Endodermal cell (in vitro differentiated cells): ENCODE measurements at regions not wholly inside any gene's neighbourhood (a gene's known extent, or its start where the extent isn't known, plus 50 kb on each side); places are given as distances from the start of the nearest gene placed in this dataset.

Experiments used
- DNase-seq: peaks from one replicate; pipeline ENCODE4 v3.0.0-alpha.2; 2017
- H3K27ac ChIP-seq: 2 replicates; pipeline ENCODE4 v1.5.1; 2013; ENCODE audit warnings: mild to moderate bottlenecking, low read depth, low read length, moderate library complexity
- H3K27me3 ChIP-seq: 2 replicates; pipeline ENCODE4 v1.6.1; 2013; ENCODE audit warnings: mild to moderate bottlenecking, low read length, moderate library complexity; ENCODE audit not compliant: insufficient read depth, control insufficient read depth, poor library complexity, severe bottlenecking
- H3K36me3 ChIP-seq: 2 replicates; pipeline ENCODE4 v1.7.0; 2013; ENCODE audit warnings: mild to moderate bottlenecking, low read length, moderate library complexity; ENCODE audit not compliant: control insufficient read depth, insufficient read depth
- H3K4me1 ChIP-seq: one replicate; pipeline ENCODE4 v1.7.0; 2013; ENCODE audit warnings: low read length; ENCODE audit not compliant: control insufficient read depth, insufficient read depth
- H3K4me3 ChIP-seq: 2 replicates; pipeline ENCODE4 v1.5.1; 2013; ENCODE audit warnings: mild to moderate bottlenecking, low read length, moderate library complexity
- H3K9ac ChIP-seq: 2 replicates; pipeline ENCODE4 v1.6.1; 2013; ENCODE audit warnings: mild to moderate bottlenecking, low read length, moderate library complexity; ENCODE audit not compliant: poor library complexity, severe bottlenecking; ENCODE audit errors: extremely low read depth
- H3K9me3 ChIP-seq: 2 replicates; pipeline ENCODE4 v1.6.1; 2013; ENCODE audit warnings: mild to moderate bottlenecking, low read length, moderate library complexity; ENCODE audit not compliant: control insufficient read depth
- H3K27ac Mint-ChIP-seq: 2 replicates; pipeline ENCODE4 v1.8.0; 2020; ENCODE audit warnings: mixed read lengths
- H3K27me3 Mint-ChIP-seq: 2 replicates; pipeline ENCODE4 v1.8.0; 2021; ENCODE audit warnings: mild to moderate bottlenecking, mixed read lengths; ENCODE audit not compliant: insufficient read depth
- H3K36me3 Mint-ChIP-seq: 2 replicates; pipeline ENCODE4 v1.8.0; 2020; ENCODE audit warnings: low read depth, mixed read lengths
- H3K4me1 Mint-ChIP-seq: 2 replicates; pipeline ENCODE4 v1.8.0; 2020; ENCODE audit warnings: mixed read lengths
- H3K4me3 Mint-ChIP-seq: 2 replicates; pipeline ENCODE4 v1.8.0; 2020; ENCODE audit warnings: mild to moderate bottlenecking, moderate library complexity, mixed read lengths
- H3K9me3 Mint-ChIP-seq: 2 replicates; pipeline ENCODE4 v1.8.0; 2020; ENCODE audit warnings: mild to moderate bottlenecking, mixed read lengths
- CTCF ChIP-seq: fragments of 200-600 bp; sonication (generic); conservative IDR thresholded peaks from 2 replicates; pipeline ENCODE4 v1.5.0; 2021; ENCODE audit warnings: antibody characterized with exemption, mild to moderate bottlenecking
- WGBS, 2 experiments: methylation state at CpG; one replicate each; pipeline versions ENCODE4 v1.1.5 to v1.1.7; 2013; ENCODE audit warnings: missing lambda C conversion rate in 2 of 2, mixed read lengths in 1 of 2; ENCODE audit not compliant: insufficient coverage in 1 of 2, insufficient read length in 1 of 2; 5-methylcytosine and 5-hydroxymethylcytosine counted together

GRCh38 chr3:86162521-86162920 is 828.4 kb downstream of the VGLL3 start:
- WGBS, 2 experiments: 100% methylated on average over 1 of the region's 1 CpG; no CpG with 5 or more reads in 1 of the 2 experiments
- no peaks in the 10 kb centered on the region for H3K4me1 Mint-ChIP-seq
- TF ChIP-seq CTCF: no peak
- H3K9me3 ChIP-seq: no peaks in the 10 kb centered on the region
- no peak overlapping the region for H3K27ac Mint-ChIP-seq
- no peak overlapping the region for H3K9ac ChIP-seq
- no peaks in the 10 kb centered on the region for H3K27me3 ChIP-seq
- DNase-seq: no peak
- no peaks in the 10 kb centered on the region for H3K36me3 ChIP-seq
- H3K9me3 Mint-ChIP-seq: no peaks in the 10 kb centered on the region
- no peaks in the 10 kb centered on the region for H3K27me3 Mint-ChIP-seq
- H3K36me3 Mint-ChIP-seq: no peaks in the 10 kb centered on the region
- no peak overlapping the region for H3K4me3 ChIP-seq
- no peaks in the 10 kb centered on the region for H3K4me1 ChIP-seq
- H3K4me3 Mint-ChIP-seq: no peak overlapping the region
- H3K27ac ChIP-seq: no peak overlapping the region

- no peak overlapping the region for H3K27ac Mint-ChIP-seq
- no peaks in the 10 kb centered on the region for H3K36me3 Mint-ChIP-seq
Observed at GRCh38 chr3:86161493-86161892, 829.5 kb downstream of the VGLL3 start.

GRCh38 chr3:86152620-86153019 is 838.3 kb downstream of the VGLL3 start:
- H3K4me3 Mint-ChIP-seq: no peak overlapping the region
- Histone ChIP-seq H3K4me3 (no peak overlapping the region), H3K4me1 (no peaks in the 10 kb centered on the region), H3K9ac (no peak overlapping the region), H3K36me3 (no peaks in the 10 kb centered on the region), H3K9me3 (no peaks in the 10 kb centered on the region), H3K27me3 (no peaks in the 10 kb centered on the region), H3K27ac (no peak overlapping the region)
- H3K27ac Mint-ChIP-seq: no peak overlapping the region
- no peaks in the 10 kb centered on the region for H3K27me3 Mint-ChIP-seq
- no peak for DNase-seq
- TF ChIP-seq CTCF: no peak
- no peaks in the 10 kb centered on the region for H3K4me1 Mint-ChIP-seq
- no peaks in the 10 kb centered on the region for H3K9me3 Mint-ChIP-seq
- no peaks in the 10 kb centered on the region for H3K36me3 Mint-ChIP-seq

More at GRCh38 chr3:86161493-86161892, 829.5 kb downstream of the VGLL3 start:
- no peaks in the 10 kb centered on the region for H3K27me3 ChIP-seq
- no peak for DNase-seq
- no peak overlapping the region for H3K27ac ChIP-seq
- no peak overlapping the region for H3K9ac ChIP-seq
- TF ChIP-seq CTCF: no peak
- Mint-ChIP-seq H3K4me1 (no peaks in the 10 kb centered on the region), H3K27me3 (no peaks in the 10 kb centered on the region), H3K9me3 (no peaks in the 10 kb centered on the region), H3K4me3 (no peak overlapping the region)
- no peaks in the 10 kb centered on the region for H3K9me3 ChIP-seq
- no peak overlapping the region for H3K4me3 ChIP-seq
- H3K36me3 ChIP-seq: no peaks in the 10 kb centered on the region
- H3K4me1 ChIP-seq: no peaks in the 10 kb centered on the region
- WGBS, 2 experiments: 95 to 100% methylated on average over 4 to 7 of the region's 7 CpGs
